ENCODE measurements at regions not wholly inside any gene's neighbourhood (a gene's known extent, or its start where the extent isn't known, plus 50 kb on each side); places are given as distances from the start of the nearest gene placed in this dataset.
"Not testable (repeated sequence)": the region's sequence is repeated elsewhere in the genome, so short reads cannot be mapped to it uniquely, and the experiment has no call there.

DNA sequence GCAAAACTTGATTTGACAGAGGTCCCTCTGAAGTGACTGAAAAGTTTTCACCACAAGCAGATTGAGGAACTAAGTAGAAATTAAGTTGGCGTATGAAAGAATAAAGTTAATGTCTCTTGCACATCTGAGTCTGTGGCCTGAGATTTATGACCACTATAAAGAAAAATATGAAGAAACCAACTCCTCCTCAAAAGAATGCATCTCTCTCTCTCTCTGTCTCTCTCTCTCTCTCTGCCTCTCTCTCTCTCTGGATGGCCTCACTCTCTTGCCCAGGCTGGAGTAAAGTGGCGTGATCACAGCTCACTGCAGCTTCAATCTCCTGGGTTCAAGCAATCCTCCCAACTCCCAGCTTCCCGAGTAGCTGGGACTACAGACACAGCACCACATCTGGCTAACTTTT, 55.2 kb downstream of the RPL22L1 start:
- no peak for DNase-seq (ENCODE audit: low read depth in 2 of 2)

DNA sequence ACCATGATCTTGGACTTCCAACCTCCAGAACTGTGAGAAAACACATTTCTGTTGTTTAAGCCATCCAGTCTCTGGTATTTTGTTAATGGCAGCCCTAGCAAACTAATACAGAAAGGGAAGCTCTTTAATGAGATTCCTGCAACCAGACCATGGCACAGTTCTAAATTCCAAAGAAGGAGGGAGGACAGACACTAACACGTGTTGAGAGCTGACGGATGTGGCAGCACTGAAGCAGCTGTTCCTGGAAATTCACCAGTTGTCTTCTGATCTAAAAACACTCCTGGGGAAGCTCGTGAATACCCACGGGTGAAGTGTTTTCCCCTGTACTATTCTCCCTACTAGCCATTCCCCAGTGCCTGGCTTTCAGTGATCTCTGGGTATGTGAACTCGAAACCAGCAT, 56.7 kb downstream of the RPL22L1 start:
- no peak for DNase-seq (ENCODE audit: low read depth in 2 of 2)

GRCh38 chr3:170811928-170812591, 57.9 kb downstream of the RPL22L1 start:
- peak; percentile 27 to 29 for DNase-seq (ENCODE audit: low read depth in 2 of 2)

DNA sequence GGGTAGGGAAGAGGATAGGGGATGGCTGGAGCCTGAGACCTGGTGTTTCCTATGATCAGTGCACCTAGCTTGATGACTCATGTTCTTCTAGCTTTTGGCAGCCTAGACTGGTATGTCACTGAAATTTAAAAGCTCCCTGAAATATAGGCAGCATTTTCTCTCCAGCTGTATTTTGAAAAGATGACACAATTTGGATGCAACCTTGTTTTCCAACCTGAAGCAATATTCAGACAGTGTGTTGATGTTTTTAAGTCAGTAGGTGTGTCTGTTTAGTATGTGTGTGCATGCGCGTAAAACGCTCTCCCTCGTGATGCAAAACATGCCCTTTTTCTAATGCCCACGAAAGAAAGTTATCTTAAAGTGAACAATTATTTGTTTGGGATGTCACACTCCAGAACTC, 58.5 kb downstream of the RPL22L1 start:
- no peak for DNase-seq (ENCODE audit: low read depth in 2 of 2)

DNA sequence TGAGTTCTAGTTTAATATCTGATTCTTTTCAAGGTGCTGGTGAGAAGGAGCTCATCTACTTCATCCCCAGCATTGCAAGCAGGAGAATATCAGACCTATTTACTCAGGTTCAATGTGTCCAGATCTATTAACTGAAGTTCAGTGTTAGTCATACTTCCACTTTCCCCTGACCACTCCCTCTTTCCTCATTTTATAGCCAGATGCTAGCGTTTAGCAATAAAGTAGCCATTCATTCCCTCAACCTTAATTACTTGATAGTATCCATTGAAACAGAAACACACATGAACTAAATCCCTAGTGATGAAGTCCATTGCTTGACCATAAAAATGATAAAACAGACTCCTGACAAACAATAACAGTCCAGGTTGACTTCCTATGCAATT, 60.0 kb downstream of the RPL22L1 start:
- DNase-seq (ENCODE audit: low read depth in 2 of 2): no peak

- DNase-seq (ENCODE audit: low read depth in 2 of 2): no peak
Measured at GRCh38 chr3:170809007-170809974, 60.7 kb downstream of the RPL22L1 start.

GRCh38 chr3:170808041-170808440, 62.0 kb downstream of the RPL22L1 start:
- no peak for DNase-seq (ENCODE audit: low read depth in 2 of 2)

DNA sequence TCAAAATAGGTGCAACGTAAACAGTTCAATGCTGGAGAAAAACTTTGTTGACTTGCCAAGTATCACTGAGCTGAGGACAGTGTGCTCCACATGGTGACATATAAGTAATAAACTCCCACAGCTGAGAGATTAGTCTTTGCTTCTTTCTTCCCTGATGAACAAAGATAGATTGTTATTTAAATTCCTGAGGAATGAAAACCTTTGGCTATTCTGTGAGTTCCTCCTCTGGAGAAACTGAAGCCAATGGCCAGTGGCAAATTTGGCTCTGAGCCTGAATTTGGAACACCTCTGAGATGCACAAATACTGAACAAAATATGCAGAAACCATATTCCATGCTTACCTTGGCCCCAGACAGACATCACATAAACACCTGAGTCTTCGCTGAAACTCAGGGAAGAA, 63.3 kb downstream of the RPL22L1 start:
- no peak for DNase-seq (ENCODE audit: low read depth in 2 of 2)

- DNase-seq (ENCODE audit: low read depth in 2 of 2): no peak
Measured at GRCh38 chr3:170806141-170806540, 63.9 kb downstream of the RPL22L1 start.

DNA sequence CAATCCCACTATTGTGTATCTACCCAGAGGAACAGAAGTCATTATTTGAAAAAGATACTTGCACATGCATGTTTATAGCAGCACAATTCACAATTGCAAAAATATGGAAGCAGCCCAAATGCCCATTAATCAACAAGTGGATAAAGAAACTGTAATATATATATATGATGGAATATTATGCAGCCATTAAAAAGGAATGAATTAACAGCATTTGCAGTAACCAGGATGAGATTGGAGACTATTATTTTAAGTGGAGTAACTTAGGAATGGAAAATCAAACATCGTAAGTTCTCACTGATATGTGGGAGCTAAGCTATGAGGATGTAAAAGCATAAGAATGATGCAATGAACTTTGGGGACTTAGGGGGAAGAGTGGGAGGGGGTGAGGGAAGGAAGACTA, 64.7 kb downstream of the RPL22L1 start:
- DNase-seq (ENCODE audit: low read depth in 2 of 2): not testable (repeated sequence)

DNA sequence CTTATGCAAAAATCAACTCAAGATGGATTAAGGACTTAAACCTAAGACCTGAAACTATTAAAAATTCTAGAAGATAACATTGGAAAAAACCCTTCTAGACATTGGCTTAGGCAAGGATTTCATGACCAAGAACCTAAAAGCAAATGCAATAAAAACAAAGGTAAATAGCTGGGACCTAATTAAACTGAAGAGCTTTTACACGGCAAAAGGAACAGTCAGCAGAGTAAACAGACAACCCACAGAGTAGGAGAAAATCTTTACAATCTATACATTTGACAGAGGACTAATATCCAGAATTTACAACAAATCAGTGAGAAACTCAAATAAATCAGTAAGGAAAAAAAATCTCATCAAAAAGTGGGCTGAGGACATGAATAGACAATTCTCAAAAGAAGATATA, 65.4 kb downstream of the RPL22L1 start:
- DNase-seq (ENCODE audit: low read depth in 2 of 2): not testable (repeated sequence)

DNA sequence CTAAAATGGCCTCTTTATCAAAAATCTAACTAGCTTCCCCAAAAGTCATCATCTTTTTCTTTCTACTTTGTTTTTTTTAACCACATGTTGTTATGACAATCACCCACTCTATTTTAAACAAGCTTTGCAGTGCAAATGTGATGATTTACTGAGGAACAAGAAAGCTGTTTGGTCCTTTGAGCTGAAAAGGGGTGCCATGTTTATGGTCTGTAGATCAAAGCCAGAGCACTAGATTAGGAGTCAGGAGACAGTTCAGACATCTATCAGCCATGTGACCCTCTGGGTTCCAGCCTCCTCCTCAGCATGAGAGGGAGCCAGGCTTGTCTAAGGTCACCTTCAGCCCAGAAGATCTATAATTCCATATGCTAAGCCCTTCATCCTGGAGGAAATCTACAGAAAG, 65.9 kb downstream of the RPL22L1 start:
- no peak for DNase-seq (ENCODE audit: low read depth in 2 of 2)

- no peak for DNase-seq (ENCODE audit: low read depth in 2 of 2)
Measured at GRCh38 chr3:170802164-170803151, 67.5 kb downstream of the RPL22L1 start.

DNA sequence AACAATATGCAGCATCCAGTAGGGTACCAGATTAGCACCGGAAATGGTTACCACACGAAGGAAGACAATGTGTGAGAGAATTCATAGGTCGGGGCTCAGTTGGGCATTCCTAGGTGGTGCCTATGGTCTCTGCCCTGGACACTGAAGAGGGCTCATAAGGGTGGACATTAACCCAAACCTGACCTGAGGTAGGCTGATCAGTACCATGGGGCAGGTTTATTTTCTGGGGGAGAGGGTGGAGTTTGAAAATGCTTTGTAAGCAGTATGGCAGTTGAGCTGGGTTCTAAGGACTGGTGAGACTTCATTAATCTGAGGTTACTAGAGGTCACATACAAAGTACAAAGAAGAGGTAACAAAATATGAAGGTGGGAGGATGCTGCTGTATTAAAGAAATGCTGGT, 68.4 kb downstream of the RPL22L1 start:
- no peak for DNase-seq (ENCODE audit: low read depth in 2 of 2)

DNA sequence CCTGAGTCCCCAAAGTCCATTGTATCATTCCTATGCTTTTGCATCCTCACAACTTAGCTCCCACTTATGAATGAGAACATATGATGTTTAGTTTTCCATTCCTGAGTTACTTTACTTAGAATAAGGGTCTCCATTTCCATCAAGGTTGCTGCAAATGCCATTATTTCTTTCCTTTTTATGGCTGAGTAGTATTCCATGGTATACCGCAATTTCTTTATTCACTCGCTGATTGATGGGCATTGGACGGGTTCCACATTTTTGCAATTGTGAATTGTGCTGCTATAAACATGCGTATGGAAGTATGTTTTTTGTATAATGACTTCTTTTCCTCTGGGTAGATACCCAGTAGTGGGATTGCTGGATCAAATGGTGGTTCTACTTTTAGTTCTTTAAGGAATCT, 69.7 kb downstream of the RPL22L1 start:
- not testable (repeated sequence) for DNase-seq (ENCODE audit: low read depth in 2 of 2)

DNA sequence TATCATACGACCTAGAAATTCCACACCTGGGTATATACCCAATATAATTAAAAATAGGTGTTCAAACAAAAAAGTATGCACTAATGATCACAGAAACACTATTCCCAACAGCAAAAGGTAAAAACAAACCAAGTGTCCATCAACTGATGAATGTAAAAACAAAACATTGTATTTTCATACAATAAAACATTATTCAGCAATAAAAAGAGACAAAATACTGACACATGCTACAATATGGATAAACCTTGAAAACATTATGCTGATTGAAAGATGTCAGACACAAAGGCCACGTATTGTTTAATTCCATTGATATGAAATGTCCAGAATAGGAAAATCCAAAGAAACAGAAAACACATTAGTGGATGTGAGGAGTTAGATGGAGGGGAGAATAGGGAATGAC, 71.0 kb downstream of the RPL22L1 start:
- DNase-seq (ENCODE audit: low read depth in 2 of 2): no peak

GRCh38 chr3:170797685-170798084, 72.3 kb downstream of the RPL22L1 start:
- no peak for DNase-seq (ENCODE audit: low read depth in 2 of 2)

DNA sequence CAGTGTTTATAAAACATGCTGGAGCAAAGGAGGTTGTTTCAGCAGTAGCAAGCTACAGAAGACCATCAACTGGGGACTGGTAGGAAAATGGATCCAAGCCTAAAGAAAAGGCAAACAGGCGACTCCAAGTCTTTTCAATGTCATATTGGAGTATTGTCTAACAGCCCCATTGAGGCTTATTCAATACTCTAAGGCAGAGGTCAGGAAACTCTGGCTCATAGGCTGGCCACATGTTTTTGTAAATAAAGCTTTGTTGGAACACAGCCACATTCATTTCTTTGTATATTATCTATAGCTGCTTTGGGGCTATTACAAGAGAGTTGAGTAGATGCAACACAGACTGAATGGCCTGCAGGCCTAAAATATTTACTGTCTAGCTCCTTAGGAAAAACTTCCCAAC, 77.5 kb downstream of the RPL22L1 start:
- DNase-seq (ENCODE audit: low read depth in 2 of 2): no peak

DNA sequence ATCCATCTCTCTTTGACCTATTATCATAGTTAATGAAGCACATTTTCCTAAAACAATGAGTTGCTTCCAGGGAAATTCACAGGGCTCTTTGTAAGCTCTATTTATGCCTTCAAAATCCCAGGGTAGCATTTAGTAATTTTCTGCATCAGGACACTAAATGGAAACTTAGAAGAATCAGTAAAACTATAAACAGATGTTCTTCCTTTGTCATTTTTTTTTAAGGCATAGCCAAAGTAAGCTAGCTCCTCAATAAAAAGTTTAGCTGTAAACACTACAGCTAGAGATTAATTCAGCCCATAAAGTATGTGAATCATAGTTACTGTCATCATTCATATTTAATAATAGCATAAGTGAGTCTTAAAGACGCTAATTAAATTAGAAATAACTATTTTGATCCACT, 79.3 kb downstream of the RPL22L1 start:
- no peak for DNase-seq (ENCODE audit: low read depth in 2 of 2)

DNA sequence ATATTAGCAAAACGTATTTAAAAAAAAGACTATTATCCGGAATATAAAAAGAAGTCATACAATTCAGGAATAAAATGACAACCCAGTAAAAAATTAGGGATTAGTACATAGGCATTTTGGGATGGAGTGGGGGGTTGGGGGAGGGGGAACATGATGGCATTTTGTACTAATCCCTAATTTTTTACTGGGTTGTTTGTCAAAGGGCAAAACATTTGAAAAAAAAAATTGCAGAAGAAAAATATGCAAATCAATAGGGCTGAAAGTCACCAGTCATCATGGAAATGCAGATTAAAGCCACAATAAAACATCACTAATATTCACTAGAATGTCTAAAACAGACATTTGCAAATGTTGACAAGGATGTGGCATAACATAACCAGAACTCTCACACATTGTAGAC, 82.5 kb downstream of the RPL22L1 start:
- DNase-seq (ENCODE audit: low read depth in 2 of 2): no peak

DNA sequence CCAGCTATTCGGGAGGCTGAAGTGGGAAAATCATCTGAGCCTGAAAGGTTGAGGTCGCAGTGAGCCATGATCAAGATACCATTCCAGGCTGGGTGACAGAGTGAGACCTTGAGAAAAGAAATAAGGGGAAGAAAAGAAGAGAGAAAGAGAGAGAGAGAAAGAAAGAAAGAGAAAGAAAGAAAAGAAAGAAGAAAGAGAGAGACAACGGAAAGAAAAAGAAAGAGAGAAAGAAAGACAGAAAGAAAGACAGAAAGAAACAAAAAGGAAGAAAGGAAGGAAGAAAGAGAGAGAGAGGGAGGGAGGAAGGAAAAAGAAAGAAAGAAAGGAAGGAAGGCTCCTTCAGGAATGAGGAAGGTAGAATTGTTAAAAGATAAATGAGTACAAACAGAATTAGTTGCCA, 84.5 kb downstream of the RPL22L1 start:
- no peak for DNase-seq (ENCODE audit: low read depth in 2 of 2)

DNA sequence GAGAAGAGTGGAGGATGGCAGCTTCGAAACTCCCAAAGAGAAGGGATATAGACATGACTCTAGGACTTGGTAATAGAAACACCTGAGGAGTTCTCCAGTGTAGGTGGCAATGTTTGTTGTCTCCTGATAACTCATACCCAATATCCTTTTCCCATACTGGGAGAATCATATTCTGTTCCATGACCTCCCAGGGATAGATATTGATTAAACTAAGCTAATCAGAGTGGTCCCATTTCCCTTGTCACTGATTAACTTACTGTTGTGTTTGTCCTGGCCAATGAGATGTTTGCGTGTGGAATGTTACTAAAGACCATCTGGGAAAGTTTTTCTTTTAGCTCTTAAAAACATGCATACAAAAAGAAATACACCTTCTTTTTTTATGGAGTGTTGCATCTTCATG, 85.6 kb downstream of the RPL22L1 start:
- DNase-seq (ENCODE audit: low read depth in 2 of 2): no peak

Measured in stimulated activated CD8-positive, alpha-beta memory T cell treated with anti-CD3 and anti-CD28 coated beads, Interleukin-7, amount 100 ng/mL, for 1 hour (primary cell).